Stimulated activated CD8-positive, alpha-beta memory T cell treated with anti-CD3 and anti-CD28 coated beads, Interleukin-2, amount 100 ng/mL, for 48 hours (primary cell): ENCODE measurements at regions not wholly inside any gene's neighbourhood (a gene's known extent, or its start where the extent isn't known, plus 50 kb on each side); places are given as distances from the start of the nearest gene placed in this dataset.
"Not testable (repeated sequence)": the region's sequence is repeated elsewhere in the genome, so short reads cannot be mapped to it uniquely, and the experiment has no call there.

Source experiments
- DNase-seq, 2 donors: peaks; one replicate each; pipeline ENCODE4 v3.0.0-alpha.2; 2020; ENCODE audit warnings: low read depth in 2 of 2

GRCh38 chr9:104980039-104980654 is 52.2 kb upstream of the ABCA1 start:
- no peak for DNase-seq

GRCh38 chr9:104981543-104982129 is 53.7 kb upstream of the ABCA1 start:
- no peak for DNase-seq

GRCh38 chr9:104982543-104982942 is 54.6 kb upstream of the ABCA1 start:
- DNase-seq = no peak

GRCh38 chr9:104983491-104983890 is 55.5 kb upstream of the ABCA1 start:
- no peak for DNase-seq

GRCh38 chr9:104984121-104984520 is 56.2 kb upstream of the ABCA1 start:
- DNase-seq = no peak

- no peak for DNase-seq
Measured at GRCh38 chr9:104984542-104984941, 56.6 kb upstream of the ABCA1 start.

- no peak for DNase-seq
Measured at GRCh38 chr9:104984948-104985347, 57.0 kb upstream of the ABCA1 start.

GRCh38 chr9:104986096-104986495 is 58.1 kb upstream of the ABCA1 start:
- no peak for DNase-seq

GRCh38 chr9:104987743-104988142 is 59.8 kb upstream of the ABCA1 start:
- DNase-seq = no peak

- DNase-seq = no peak
Measured at GRCh38 chr9:104988539-104988938, 60.6 kb upstream of the ABCA1 start.

- DNase-seq = peak; percentile 68 to 75
Measured at GRCh38 chr9:104991144-104991953, 63.4 kb upstream of the ABCA1 start.

GRCh38 chr9:104992659-104993058 is 64.7 kb upstream of the ABCA1 start:
- no peak for DNase-seq

GRCh38 chr9:104993291-104993963 is 65.5 kb upstream of the ABCA1 start:
- DNase-seq = no peak

GRCh38 chr9:104997536-104997935 is 69.6 kb upstream of the ABCA1 start:
- no peak for DNase-seq

- DNase-seq = no peak
Measured at GRCh38 chr9:104999136-104999535, 71.2 kb upstream of the ABCA1 start.

GRCh38 chr9:105000529-105000928 is 72.6 kb upstream of the ABCA1 start:
- DNase-seq = not testable (repeated sequence)

GRCh38 chr9:105004466-105005090 is 76.6 kb upstream of the ABCA1 start:
- DNase-seq = no peak

GRCh38 chr9:105005186-105005585 is 77.2 kb upstream of the ABCA1 start:
- DNase-seq = no peak

- no peak for DNase-seq
Measured at GRCh38 chr9:105006514-105006913, 78.6 kb upstream of the ABCA1 start.

- DNase-seq = no peak
Measured at GRCh38 chr9:105007143-105007542, 79.2 kb upstream of the ABCA1 start.

- DNase-seq = not testable (repeated sequence)
Measured at GRCh38 chr9:105010089-105010488, 82.1 kb upstream of the ABCA1 start.

GRCh38 chr9:105021917-105022316 is 94.0 kb upstream of the ABCA1 start:
- DNase-seq = no peak
